Activated naive CD4-positive, alpha-beta T cell treated with anti-CD3 and anti-CD28 coated beads, Interleukin-2, amount 50 U/mL, for 16 hours (primary cell): ENCODE measurements at regions not wholly inside any gene's neighbourhood (a gene's known extent, or its start where the extent isn't known, plus 50 kb on each side); places are given as distances from the start of the nearest gene placed in this dataset.

Experiments used
- DNase-seq: peaks from one replicate; pipeline ENCODE4 v3.0.0-alpha.2; 2020

GRCh38 chr12:14257734-14258574 is 107.5 kb upstream of the ATF7IP start:
- DNase-seq: peak; percentile 74

- DNase-seq: no peak
Observed at GRCh38 chr12:14258575-14258940, 106.9 kb upstream of the ATF7IP start.

DNA sequence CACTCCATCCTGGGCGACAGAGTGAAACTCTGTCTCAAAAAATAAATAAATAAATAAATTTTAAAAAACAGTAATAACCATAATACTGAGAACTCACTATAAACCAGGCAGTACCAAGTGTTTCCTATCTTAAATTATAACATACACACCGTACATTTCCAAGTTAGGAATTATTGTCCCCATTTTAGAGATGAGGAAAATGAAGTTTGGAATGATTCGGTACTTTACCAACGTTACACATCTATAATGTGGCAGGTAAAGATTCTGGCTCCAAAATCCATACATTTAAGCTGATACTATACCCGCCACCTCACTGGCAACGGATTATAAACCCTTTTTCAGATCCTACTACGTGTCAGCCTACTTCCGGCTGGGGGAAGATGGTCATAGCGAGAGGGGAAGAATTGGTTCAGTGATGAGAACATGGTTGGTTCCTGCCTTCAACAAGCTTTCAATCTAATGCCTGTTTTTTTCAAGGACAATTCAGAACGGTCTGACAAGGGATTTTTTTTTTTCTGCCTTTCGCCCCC is 105.9 kb upstream of the ATF7IP start:
- no peak for DNase-seq

DNA sequence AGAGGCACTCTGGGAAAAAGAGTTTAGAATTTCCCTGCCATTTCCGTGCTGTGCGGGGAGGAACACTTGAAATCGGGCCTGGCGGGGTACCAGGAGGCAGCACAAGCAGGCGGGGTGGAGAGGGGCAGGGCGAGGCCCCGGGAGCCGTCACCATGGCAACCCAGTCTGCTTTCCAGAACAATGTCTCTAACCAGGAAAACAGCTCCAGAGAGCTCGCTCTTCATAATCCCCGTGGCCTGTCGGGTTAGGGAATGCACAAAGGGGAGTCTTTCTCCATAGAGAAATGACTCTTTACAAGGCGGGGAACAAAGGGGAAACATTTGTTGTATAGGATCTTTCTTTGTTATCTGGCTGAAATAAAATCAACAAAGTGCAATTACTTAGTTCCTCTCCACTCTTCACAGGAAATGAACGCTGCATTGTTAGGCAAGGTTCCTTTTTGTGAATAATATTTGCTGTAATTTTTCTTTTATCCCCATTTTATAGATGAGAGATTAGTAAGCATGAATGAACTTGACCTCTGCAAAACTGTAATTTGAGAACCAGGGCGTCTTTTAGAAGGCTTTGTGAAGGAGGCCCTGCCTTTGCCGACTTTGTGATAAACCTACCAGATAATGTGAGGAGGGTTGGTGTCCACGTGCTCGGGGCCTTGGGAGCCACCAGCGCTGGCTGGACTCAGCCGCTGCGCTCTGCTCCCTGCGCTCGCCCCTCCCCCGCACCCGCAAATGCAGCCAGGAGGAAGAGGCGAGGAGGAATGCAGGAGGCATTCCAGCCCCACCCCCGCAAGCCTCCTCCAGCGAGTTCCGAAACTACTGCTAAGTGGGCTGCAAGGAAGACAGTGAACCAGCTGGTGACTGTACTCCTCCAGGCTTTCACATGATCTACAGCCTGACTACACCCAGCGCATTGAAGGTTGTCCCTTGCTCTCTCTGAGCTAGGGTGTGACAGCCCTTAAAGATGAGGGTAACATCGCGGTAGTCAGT is 105.2 kb upstream of the ATF7IP start:
- DNase-seq: no peak

DNA sequence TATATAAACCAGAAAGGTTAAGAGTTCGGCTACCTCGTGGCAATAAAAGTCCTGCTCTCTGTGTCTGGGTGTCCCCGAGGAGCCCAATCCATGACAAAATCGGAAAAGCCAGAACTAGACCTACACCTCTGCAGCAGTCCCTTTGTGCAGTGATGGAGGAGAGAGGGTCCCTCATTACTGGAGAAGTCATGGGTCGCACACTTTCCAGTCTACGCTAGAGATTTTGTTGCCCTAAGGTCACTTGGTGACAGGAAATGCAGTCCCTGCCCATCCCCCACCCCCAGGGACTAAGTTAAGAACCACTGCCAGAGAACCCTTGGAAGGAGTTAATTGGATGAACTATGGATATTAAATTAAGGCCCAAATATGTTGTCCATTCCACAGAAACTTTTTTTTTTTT is 104.4 kb upstream of the ATF7IP start:
- DNase-seq: no peak

DNA sequence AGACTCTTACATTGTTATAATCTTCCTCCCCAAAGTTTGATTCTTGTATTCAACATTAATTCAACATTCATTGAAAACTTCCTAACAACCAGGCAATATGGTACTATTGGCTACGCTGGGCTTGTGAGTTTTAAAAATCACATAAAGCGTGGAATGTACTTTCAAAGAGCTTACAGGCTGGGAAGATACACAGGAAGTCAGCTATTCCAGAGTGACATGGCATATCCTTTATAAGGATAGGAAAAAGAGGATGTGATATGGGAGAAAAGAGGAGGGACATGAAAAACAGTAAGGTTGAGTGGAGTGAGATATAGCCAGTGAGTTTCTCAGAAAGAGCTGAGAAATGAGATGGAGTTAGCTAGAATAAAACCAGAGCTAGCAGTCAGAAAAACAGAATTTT is 103.6 kb upstream of the ATF7IP start:
- DNase-seq: no peak

- no peak for DNase-seq
Observed at GRCh38 chr12:14262771-14263511, 102.5 kb upstream of the ATF7IP start.

- DNase-seq: no peak
Observed at GRCh38 chr12:14263742-14264141, 101.7 kb upstream of the ATF7IP start.

DNA sequence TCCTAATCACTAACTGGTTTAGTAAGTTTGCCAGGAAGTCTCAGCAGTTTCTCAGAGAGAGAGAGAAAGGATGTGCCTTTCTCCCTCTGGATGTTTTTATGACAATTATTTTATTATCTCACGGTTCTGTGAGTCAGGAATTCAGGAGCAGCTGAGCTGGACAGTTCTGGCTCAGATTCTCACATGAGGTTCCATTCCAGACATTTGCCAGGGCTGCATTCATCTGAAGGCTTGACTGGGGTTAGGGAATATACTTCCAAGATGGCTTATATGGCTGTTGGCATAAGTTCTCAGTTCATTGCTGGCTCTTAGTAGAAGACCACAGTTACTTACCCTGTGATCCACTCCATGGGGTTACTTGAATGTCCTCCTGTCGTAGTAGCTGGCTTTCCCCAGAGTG is 101.2 kb upstream of the ATF7IP start:
- no peak for DNase-seq

DNA sequence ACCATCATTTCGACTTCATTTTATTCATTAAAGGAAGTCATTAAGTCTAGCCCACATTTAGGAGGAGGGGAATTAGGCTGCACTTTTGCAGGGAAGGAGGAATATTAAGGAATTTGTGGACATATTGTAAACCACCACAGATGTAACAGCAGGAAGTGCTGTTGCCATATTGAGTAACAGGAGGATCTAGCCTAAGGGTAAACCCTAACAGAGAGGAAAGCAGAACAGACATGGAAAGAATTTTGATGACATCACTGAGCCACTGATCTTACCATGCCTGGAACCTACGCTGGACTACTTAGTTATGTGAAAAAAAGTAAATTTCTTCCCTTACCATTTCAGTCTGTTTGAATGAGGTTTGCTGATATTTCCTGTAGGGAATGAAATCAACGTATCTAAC is 100.7 kb upstream of the ATF7IP start:
- DNase-seq: no peak

- DNase-seq: no peak
Observed at GRCh38 chr12:14268120-14268515, 97.4 kb upstream of the ATF7IP start.

DNA sequence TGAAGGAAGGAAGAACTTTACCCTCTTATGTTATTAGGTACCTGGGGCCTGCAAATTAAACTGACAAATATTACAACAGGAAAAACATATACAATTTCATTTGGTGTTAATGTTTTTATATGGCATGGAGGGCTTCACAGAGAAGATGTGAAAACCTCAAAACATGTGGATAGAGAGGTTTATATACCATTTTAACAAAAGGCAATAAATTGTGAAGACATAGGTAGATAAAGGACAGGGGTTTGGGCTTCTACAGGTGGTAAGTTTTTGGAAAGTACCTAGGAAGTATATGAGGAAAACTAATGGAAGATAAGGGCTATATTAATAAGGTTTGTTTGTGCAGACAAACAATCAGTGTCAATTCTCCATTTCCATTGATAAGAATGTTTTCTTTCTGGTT is 95.1 kb upstream of the ATF7IP start:
- no peak for DNase-seq

GRCh38 chr12:14272956-14273912 is 92.2 kb upstream of the ATF7IP start:
- DNase-seq: no peak

GRCh38 chr12:14273913-14274311 is 91.6 kb upstream of the ATF7IP start:
- DNase-seq: no peak

DNA sequence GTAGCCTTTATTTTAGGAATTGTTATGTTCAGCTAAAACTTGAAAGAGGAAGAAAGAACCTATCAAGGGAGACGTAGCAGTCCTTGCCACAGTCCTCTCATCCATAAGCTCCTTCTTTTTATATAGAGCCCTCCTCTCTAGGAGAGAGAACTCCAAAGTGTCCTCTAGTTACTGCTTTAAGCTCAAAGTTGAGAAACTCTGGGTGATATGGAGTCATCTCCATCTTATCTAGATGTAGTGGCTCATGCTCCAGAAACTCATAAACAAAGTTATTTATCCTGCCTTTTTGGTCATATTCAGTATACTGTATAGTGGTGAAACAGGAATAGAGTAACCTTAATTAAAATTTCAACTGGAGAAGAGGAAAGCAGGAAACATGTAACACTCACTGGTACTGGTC is 90.4 kb upstream of the ATF7IP start:
- no peak for DNase-seq

- no peak for DNase-seq
Observed at GRCh38 chr12:14275886-14276285, 89.6 kb upstream of the ATF7IP start.

GRCh38 chr12:14278294-14278953 is 87.1 kb upstream of the ATF7IP start:
- no peak for DNase-seq

GRCh38 chr12:14279845-14280244 is 85.6 kb upstream of the ATF7IP start:
- DNase-seq: no peak

- no peak for DNase-seq
Observed at GRCh38 chr12:14280921-14281320, 84.6 kb upstream of the ATF7IP start.

DNA sequence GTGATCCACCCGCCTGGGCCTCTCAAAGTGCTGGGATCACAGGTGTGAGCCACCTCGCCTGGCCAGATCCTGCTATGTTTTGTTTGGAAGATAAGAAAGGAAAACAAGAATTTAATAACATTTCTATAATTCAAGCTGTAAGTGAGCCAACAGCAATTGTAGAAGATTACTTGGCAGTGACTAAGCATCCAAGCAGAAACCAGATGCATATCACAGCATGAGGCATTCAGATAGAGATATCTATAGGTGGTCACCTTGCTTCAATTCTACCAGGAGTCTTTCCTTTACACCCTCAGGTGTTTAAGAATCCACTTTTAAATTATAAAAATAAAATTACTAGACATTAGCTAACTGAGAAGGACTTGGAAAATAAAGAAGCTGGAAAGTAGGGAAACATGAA is 83.9 kb upstream of the ATF7IP start:
- no peak for DNase-seq

- no peak for DNase-seq
Observed at GRCh38 chr12:14283489-14284144, 81.9 kb upstream of the ATF7IP start.
